WTC11 (cell line): ENCODE measurements at regions not wholly inside any gene's neighbourhood (a gene's known extent, or its start where the extent isn't known, plus 50 kb on each side); places are given as distances from the start of the nearest gene placed in this dataset.

Experiments used
- ATAC-seq: fragments of 200-7000 bp; cut with Tn5 transposase; 2 replicates; pipeline ENCODE4 v1.10.0; 2021; ENCODE audit warnings: mild to moderate bottlenecking, moderate library complexity
- CTCF ChIA-PET: fragments of 300-600 bp; sonication (Branson Sonifier 250); formaldehyde crosslinking; loops from one replicate; lab custom pipeline; 2021; ENCODE audit warnings: antibody characterized with exemption; lab: Charles Lee
- POLR2A ChIA-PET: fragments of 350-600 bp; sonication (Branson Sonifier 250); formaldehyde crosslinking; loops from one replicate; lab custom pipeline; 2021; ENCODE audit warnings: antibody characterized with exemption; lab: Charles Lee
- DNase-seq: peaks from one replicate; pipeline ENCODE4 v3.0.0; 2021; ENCODE audit warnings: low spot score
- H3K27ac Mint-ChIP-seq: 2 replicates; pipeline ENCODE4 v1.8.0; 2021; ENCODE audit warnings: mixed read lengths
- H3K27me3 Mint-ChIP-seq: 2 replicates; pipeline ENCODE4 v1.8.0; 2021; ENCODE audit warnings: low read depth, mild to moderate bottlenecking, moderate library complexity, mixed read lengths
- H3K36me3 Mint-ChIP-seq: 2 replicates; pipeline ENCODE4 v1.8.0; 2021; ENCODE audit warnings: mixed read lengths
- H3K4me1 Mint-ChIP-seq: 2 replicates; pipeline ENCODE4 v1.8.0; 2022; ENCODE audit warnings: mixed read lengths
- H3K4me3 Mint-ChIP-seq: 2 replicates; pipeline ENCODE4 v1.8.0; 2021; ENCODE audit warnings: mild to moderate bottlenecking, moderate library complexity, mixed read lengths
- H3K9me3 Mint-ChIP-seq: 2 replicates; pipeline ENCODE4 v1.8.0; 2021; ENCODE audit warnings: mixed read lengths
- FOXJ3 ChIP-seq: sonication (generic); formaldehyde crosslinking; IDR thresholded peaks from 2 replicates; pipeline ENCODE4 v1.9.0; 2021; ENCODE audit warnings: missing genetic modification reagents, mild to moderate bottlenecking, borderline replicate concordance
- HMGA2 ChIP-seq: fragments of 250-450 bp; sonication (Bioruptor Pico); IDR thresholded peaks from 2 replicates; pipeline ENCODE4 v1.4.0; 2021; ENCODE audit warnings: mild to moderate bottlenecking, moderate library complexity
- IRF2 ChIP-seq: sonication (generic); formaldehyde crosslinking; IDR thresholded peaks from 2 replicates; pipeline ENCODE4 v1.8.0; 2022; ENCODE audit warnings: low read depth, missing genetic modification reagents, borderline replicate concordance
- NFYB ChIP-seq: sonication (generic); formaldehyde crosslinking; conservative IDR thresholded peaks from 2 replicates; pipeline ENCODE4 v1.8.0; 2022; ENCODE audit warnings: low read depth, missing genetic modification reagents
- SP1 ChIP-seq: sonication (generic); formaldehyde crosslinking; conservative IDR thresholded peaks from 2 replicates; pipeline ENCODE4 v1.8.1; 2022; ENCODE audit warnings: missing genetic modification reagents
- TEAD4 ChIP-seq: sonication (generic); formaldehyde crosslinking; IDR thresholded peaks from 2 replicates; pipeline ENCODE4 v1.8.0; 2022; ENCODE audit warnings: mild to moderate bottlenecking, missing genetic modification reagents
- ZNF138 ChIP-seq: sonication (generic); formaldehyde crosslinking; conservative IDR thresholded peaks from 2 replicates; pipeline ENCODE4 v1.8.1; 2022; ENCODE audit warnings: mild to moderate bottlenecking, moderate library complexity, missing genetic modification reagents
- ZNF396 ChIP-seq: fragments of 250-450 bp; sonication (Bioruptor Pico); IDR thresholded peaks from 2 replicates; pipeline ENCODE4 v1.8.0; 2021; ENCODE audit warnings: mild to moderate bottlenecking, moderate library complexity, borderline replicate concordance
- TF ChIP-seq, protein P1 (sequence below): sonication (generic); formaldehyde crosslinking; IDR thresholded peaks from 2 replicates; pipeline ENCODE4 v1.8.1; 2023; ENCODE audit warnings: mild to moderate bottlenecking, missing genetic modification reagents
- TF ChIP-seq, protein P2 (sequence below): fragments of 250-450 bp; sonication (Bioruptor Pico); IDR thresholded peaks from 2 replicates; pipeline ENCODE4 v1.9.0; 2021; ENCODE audit warnings: mild to moderate bottlenecking, borderline replicate concordance
- TF ChIP-seq, protein P3 (sequence below): fragments of 250-450 bp; sonication (Bioruptor Pico); conservative IDR thresholded peaks from 2 replicates; pipeline ENCODE4 v1.9.0; 2021; ENCODE audit warnings: mild to moderate bottlenecking
- TF ChIP-seq, protein P4 (sequence below): fragments of 250-450 bp; sonication (Bioruptor Pico); IDR thresholded peaks from 2 replicates; pipeline ENCODE4 v2.1.2; 2022; ENCODE audit warnings: mild to moderate bottlenecking, moderate library complexity
- TF ChIP-seq, protein P5 (sequence below): fragments of 250-450 bp; sonication (Bioruptor Pico); IDR thresholded peaks from 2 replicates; pipeline ENCODE4 v1.9.0; 2021; ENCODE audit warnings: mild to moderate bottlenecking
- TF ChIP-seq, protein P6 (sequence below): sonication (generic); formaldehyde crosslinking; IDR thresholded peaks from 2 replicates; pipeline ENCODE4 v1.8.1; 2022; ENCODE audit warnings: mild to moderate bottlenecking, moderate library complexity, missing genetic modification reagents

DNA sequence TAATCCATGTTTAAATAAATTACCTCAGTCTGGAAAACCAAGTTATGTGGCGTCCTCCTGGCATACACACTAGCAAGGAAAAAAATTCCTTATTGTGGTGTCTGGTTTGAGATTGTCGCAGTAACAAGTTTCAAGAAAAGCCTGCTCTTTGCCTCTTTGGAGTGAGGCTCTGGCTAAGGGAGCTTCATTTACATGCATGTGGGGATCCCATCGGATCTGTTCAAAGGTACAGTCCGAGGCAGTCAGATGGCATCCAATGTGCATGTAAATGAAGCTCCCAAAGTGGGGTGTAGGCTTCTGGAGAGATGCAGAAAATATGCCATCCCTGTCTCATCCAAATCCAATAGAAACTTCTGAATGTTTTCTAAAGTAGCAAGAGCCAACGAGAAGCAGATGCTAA, 199.5 kb upstream of the FBXL4 start (continued):
- TF ChIP-seq TEAD4 (CRISPR knock-in tag), result no peak
- no peak for TF ChIP-seq SP1
- no peak for TF ChIP-seq FOXJ3
- TF ChIP-seq ZNF138 (CRISPR knock-in tag), result no peak
- no peak for TF ChIP-seq HMGA2 (CRISPR knock-in tag)
- TF ChIP-seq, protein P1, sequence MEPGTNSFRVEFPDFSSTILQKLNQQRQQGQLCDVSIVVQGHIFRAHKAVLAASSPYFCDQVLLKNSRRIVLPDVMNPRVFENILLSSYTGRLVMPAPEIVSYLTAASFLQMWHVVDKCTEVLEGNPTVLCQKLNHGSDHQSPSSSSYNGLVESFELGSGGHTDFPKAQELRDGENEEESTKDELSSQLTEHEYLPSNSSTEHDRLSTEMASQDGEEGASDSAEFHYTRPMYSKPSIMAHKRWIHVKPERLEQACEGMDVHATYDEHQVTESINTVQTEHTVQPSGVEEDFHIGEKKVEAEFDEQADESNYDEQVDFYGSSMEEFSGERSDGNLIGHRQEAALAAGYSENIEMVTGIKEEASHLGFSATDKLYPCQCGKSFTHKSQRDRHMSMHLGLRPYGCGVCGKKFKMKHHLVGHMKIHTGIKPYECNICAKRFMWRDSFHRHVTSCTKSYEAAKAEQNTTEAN, result no peak
- TF ChIP-seq, protein P2, sequence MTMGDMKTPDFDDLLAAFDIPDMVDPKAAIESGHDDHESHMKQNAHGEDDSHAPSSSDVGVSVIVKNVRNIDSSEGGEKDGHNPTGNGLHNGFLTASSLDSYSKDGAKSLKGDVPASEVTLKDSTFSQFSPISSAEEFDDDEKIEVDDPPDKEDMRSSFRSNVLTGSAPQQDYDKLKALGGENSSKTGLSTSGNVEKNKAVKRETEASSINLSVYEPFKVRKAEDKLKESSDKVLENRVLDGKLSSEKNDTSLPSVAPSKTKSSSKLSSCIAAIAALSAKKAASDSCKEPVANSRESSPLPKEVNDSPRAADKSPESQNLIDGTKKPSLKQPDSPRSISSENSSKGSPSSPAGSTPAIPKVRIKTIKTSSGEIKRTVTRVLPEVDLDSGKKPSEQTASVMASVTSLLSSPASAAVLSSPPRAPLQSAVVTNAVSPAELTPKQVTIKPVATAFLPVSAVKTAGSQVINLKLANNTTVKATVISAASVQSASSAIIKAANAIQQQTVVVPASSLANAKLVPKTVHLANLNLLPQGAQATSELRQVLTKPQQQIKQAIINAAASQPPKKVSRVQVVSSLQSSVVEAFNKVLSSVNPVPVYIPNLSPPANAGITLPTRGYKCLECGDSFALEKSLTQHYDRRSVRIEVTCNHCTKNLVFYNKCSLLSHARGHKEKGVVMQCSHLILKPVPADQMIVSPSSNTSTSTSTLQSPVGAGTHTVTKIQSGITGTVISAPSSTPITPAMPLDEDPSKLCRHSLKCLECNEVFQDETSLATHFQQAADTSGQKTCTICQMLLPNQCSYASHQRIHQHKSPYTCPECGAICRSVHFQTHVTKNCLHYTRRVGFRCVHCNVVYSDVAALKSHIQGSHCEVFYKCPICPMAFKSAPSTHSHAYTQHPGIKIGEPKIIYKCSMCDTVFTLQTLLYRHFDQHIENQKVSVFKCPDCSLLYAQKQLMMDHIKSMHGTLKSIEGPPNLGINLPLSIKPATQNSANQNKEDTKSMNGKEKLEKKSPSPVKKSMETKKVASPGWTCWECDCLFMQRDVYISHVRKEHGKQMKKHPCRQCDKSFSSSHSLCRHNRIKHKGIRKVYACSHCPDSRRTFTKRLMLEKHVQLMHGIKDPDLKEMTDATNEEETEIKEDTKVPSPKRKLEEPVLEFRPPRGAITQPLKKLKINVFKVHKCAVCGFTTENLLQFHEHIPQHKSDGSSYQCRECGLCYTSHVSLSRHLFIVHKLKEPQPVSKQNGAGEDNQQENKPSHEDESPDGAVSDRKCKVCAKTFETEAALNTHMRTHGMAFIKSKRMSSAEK (CRISPR knock-in tag), result no peak
- TF ChIP-seq, protein P3, sequence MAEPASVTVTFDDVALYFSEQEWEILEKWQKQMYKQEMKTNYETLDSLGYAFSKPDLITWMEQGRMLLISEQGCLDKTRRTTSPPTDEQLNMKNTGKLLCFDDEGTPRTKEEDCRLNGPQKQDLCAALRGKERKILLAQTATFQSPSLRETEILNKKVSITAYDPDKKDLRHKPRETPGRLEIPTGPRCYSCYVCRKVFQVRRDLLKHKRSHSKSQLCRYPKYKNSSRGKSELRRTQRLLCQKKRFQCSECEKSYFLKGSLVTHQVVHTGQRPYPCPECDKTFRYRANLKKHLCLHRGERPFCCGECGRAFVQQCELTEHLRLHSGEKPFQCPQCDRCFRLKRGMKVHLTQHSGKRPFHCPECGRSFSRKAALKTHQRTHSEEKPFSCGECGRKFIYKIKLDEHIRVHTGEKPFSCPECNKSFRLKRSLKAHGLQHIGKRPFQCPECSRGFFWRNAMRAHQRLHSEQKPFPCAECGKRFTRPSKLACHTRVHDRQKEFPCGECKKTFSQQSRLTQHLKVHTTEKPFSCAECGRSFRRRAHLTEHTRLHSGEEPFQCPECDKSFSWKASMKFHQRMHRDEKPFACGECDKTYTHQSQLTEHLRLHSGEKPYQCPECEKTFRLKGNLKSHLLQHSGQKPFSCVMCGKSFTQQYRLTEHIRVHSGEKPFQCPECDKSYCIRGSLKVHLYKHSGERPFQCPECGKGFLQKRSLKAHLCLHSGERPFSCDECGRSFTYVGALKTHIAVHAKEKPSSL (CRISPR knock-in tag), result no peak
- TF ChIP-seq, protein P4, sequence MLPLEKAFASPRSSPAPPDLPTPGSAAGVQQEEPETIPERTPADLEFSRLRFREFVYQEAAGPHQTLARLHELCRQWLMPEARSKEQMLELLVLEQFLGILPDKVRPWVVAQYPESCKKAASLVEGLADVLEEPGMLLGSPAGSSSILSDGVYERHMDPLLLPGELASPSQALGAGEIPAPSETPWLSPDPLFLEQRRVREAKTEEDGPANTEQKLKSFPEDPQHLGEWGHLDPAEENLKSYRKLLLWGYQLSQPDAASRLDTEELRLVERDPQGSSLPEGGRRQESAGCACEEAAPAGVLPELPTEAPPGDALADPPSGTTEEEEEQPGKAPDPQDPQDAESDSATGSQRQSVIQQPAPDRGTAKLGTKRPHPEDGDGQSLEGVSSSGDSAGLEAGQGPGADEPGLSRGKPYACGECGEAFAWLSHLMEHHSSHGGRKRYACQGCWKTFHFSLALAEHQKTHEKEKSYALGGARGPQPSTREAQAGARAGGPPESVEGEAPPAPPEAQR (CRISPR knock-in tag), result no peak
- TF ChIP-seq, all 79 proteins: peak for 0

DNA sequence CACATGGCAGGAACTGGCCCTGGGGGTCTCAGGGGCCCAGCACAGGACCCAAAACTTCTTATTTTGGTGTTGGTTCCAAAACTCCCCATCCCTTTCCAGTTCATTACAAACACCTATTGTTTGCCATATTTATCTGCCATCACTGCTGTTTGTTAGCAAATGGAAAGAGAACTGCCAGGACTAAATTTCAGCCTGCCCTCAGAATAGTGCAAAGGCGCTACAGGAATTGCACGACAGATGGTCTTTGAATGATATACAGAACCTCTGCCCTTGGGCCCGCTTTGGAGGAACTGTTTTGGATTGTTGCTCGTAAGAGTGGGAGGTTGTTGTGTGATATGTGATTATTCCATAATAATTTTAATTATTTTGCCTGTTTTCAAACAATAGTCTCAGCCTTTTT, 199.0 kb upstream of the FBXL4 start:
- no peak for ATAC-seq
- CTCF ChIA-PET, result interaction anchor here (1.3 to 2.3 kb wide), 3 partner anchors 74 to 95 kb away, joined by 3 to 9 read pairs (median 8); no protein-coding TSS in a partner anchor
- no peak overlapping the region for H3K27ac Mint-ChIP-seq
- peaks cover 2% of the 10 kb centered on the region; the same call in 1 of the 2 replicates for H3K27me3 Mint-ChIP-seq
- TF ChIP-seq, protein P5, sequence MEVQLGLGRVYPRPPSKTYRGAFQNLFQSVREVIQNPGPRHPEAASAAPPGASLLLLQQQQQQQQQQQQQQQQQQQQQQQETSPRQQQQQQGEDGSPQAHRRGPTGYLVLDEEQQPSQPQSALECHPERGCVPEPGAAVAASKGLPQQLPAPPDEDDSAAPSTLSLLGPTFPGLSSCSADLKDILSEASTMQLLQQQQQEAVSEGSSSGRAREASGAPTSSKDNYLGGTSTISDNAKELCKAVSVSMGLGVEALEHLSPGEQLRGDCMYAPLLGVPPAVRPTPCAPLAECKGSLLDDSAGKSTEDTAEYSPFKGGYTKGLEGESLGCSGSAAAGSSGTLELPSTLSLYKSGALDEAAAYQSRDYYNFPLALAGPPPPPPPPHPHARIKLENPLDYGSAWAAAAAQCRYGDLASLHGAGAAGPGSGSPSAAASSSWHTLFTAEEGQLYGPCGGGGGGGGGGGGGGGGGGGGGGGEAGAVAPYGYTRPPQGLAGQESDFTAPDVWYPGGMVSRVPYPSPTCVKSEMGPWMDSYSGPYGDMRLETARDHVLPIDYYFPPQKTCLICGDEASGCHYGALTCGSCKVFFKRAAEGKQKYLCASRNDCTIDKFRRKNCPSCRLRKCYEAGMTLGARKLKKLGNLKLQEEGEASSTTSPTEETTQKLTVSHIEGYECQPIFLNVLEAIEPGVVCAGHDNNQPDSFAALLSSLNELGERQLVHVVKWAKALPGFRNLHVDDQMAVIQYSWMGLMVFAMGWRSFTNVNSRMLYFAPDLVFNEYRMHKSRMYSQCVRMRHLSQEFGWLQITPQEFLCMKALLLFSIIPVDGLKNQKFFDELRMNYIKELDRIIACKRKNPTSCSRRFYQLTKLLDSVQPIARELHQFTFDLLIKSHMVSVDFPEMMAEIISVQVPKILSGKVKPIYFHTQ (CRISPR knock-in tag), result no peak
- TF ChIP-seq, protein P4 (CRISPR knock-in tag), result no peak
- TF ChIP-seq TEAD4 (CRISPR knock-in tag) (no peak), NFYB (no peak), IRF2 (CRISPR knock-in tag) (no peak), ZNF396 (CRISPR knock-in tag) (no peak)
- TF ChIP-seq, protein P6, sequence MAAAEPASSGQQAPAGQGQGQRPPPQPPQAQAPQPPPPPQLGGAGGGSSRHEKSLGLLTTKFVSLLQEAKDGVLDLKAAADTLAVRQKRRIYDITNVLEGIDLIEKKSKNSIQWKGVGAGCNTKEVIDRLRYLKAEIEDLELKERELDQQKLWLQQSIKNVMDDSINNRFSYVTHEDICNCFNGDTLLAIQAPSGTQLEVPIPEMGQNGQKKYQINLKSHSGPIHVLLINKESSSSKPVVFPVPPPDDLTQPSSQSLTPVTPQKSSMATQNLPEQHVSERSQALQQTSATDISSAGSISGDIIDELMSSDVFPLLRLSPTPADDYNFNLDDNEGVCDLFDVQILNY (CRISPR knock-in tag), result no peak
- TF ChIP-seq, all 79 proteins: peak for 0
- Mint-ChIP-seq H3K9me3 (peaks cover 7% of the 10 kb centered on the region; the same call in 1 of the 2 replicates), H3K4me1 (peaks cover 10% of the 10 kb centered on the region), H3K4me3 (no peak overlapping the region), H3K36me3 (peaks cover under 1% of the 10 kb centered on the region)
- POLR2A ChIA-PET, result no interaction called here
- no peak for DNase-seq
